ENCODE measurements at regions not wholly inside any gene's neighbourhood (a gene's known extent, or its start where the extent isn't known, plus 50 kb on each side); places are given as distances from the start of the nearest gene placed in this dataset.
"Not testable (repeated sequence)": the region's sequence is repeated elsewhere in the genome, so short reads cannot be mapped to it uniquely, and the experiment has no call there.

- TF ChIP-seq POLR2A, CTCF (IDR thresholded peaks at IDR 0.05): not testable (repeated sequence)
Observed at GRCh38 chr6:67095618-67096226, 1388.7 kb upstream of the EYS start.
